ENCODE measurements at regions not wholly inside any gene's neighbourhood (a gene's known extent, or its start where the extent isn't known, plus 50 kb on each side); places are given as distances from the start of the nearest gene placed in this dataset.
A peak's percentile ranks its signal among the peaks of the same experiment; 100 is the strongest.

DNA sequence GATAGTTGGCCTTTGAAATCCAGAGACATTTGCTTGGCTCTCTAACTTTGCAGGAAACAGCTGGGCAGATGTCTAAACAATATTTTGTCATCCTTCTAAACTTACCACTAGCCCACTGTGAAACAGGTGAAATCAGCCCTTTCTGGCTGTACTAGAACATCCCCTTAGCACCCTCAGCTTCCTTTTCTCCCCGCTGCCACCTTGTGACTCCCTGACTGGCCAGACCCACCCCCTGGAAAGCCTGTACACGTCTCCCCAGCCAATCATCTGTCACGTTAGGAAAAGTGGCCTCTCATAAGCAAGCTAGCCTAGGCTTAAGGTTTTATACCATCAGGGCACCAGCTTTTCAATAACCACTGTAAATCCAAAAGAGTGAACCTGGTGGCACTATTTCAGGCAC lies 88.6 kb upstream of the E2F3 start:
- DNase-seq (ENCODE audit: low spot score), result no peak

DNA sequence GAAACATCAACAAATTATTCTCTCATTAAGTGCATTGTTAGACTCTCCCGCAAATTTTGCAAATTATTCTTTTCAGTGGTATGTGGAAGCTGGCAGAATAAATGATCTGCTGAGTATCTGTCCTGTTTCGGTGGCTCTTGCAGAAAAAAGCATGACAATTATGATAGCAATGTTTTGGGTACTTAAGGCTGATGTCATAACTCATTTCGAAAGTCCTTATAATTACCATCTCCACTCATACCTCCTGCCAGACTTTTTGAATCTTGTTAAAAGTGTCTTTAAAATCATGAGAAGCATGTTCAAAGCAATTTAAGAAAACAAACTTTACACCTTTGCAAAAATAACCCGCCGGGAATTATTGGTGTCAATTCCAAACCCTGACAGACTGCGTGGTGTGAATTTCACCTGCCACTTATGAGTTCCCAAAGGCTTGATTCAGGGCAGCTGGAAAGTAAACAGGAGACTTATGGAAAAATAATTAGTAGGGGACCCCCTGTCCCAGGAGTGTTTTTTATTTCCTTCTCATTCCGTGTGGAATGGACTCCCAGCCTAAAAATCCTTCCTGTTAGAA lies 87.6 kb upstream of the E2F3 start:
- DNase-seq (ENCODE audit: low spot score), result no peak

DNA sequence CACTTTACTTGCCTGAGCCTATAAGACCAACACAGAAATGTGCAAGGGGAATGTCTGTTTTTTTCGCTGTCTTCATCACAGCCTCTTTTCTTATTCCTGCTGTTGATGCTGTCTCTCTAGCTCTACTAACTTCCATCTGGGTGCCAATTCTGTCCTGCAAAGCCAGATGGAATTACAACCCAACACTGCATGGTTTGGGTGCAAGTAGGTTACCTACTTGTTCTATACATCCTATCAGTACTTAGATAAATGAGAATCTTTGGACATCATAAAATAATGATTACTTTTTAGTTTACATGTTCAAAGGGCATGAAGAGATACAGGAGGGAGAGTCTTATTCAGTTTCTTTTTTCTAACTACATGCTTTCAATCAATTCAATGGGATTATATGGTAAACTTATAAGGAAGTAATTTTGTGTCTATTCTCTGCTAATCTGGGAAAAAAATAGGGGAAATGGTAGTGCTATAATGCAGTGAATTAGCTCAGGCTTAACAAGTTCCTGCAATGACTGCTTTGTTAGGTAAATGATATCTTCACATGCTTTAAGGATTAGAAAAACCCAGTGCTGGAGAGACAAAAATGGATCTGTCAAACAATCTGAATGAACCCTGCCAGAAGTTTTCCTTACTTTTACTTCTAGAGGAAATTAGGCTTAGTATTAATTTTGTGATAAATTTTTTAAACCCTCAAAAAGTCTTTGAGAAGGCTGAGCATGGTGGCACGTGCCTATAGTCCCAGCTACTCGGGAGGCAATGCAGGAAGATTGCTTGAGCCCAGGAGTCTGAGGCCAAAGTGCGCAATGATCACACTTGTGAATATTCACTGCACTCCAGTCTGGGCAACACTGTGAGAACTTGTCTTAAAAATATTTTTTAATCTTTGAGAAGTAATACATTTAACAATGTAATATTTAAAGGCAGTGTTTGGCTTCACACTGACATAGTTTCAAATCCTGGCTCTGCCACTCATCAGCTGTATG lies 86.5 kb upstream of the E2F3 start:
- DNase-seq (ENCODE audit: low spot score), result no peak

DNA sequence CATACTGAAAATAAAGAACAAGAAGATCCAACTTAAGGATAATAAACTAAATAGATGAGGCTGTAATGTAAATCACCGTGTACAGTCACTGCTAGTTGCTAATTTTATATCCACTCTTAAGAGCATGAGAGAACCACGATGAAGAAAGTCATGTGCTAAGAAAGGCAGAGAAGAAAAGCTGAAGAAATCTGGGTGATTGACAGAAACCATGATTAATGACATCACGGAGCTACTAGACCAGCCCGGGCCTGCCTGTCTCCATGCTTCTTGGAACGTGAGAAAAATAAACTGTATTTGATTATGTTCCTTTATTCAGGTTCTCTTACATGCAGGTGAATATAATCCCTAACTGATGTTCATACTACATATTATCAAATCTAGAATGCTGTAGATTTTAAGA lies 84.2 kb upstream of the E2F3 start:
- DNase-seq (ENCODE audit: low spot score), result no peak

DNA sequence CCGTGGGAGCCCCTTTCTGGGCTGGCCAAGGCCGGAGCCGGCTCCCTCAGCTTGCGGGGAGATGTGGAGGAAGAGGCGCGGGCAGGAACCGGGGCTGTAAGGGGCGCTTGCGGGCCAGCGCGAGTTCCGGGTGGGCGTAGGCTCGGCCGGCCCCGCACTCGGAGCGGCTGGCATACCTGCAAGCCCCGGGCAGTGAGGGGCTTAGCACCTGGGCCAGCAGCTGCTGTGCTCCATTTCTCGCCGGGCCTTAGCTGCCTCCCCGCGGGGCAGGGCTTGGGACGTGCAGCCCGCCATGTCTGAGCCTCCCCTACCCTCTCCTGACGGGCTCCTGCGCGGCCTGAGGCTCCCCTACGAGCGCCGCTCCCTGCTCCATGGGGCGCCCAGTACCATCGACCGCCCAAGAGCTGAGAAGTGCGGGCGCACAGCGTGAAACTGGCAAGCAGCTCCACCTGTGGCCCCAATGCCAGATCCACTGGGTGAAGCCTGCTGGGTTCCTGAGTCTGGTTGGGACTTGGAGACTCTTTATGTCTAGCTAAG lies 82.8 kb upstream of the E2F3 start:
- no peak for DNase-seq (ENCODE audit: low spot score)

DNA sequence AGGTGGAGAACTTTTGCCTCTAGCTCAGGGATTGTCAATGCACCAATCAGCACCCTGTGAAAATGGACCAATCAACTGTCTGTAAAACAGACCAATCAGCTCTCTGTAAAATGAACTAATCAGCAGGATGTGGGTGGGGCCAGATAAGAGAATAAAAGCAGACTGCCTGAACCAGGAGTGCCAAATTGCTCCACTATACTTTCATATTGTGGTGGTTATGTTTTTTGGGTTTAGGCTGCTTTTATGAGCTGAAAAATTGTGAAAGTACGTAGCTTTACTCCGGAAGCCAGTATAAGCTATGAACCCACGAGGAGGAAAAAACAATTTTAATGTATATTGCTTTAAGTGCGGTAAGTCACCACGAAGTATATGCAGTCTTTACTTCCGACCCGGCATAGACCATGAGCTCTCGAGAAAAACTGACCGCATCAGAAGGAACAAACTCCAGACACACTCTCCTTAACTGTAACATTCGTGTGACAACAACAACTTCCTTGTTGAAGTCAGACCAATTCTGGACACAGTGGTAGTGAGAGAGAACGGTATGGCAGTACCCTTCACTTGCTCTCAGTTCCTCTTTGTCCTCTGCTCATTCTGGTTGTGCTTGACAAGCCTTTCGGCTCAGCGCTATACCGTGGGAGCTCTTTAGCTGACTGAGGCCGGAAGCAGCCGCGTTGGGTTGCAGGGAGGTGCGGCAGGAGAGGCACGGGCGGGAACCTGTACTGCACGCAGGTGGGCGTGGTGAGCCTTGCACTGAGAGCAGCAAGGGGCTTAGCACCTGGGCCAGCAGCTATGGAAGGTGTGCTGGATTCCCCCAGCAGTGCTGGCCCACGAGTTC lies 81.9 kb upstream of the E2F3 start:
- peak; percentile 69 for DNase-seq (ENCODE audit: low spot score)

DNA sequence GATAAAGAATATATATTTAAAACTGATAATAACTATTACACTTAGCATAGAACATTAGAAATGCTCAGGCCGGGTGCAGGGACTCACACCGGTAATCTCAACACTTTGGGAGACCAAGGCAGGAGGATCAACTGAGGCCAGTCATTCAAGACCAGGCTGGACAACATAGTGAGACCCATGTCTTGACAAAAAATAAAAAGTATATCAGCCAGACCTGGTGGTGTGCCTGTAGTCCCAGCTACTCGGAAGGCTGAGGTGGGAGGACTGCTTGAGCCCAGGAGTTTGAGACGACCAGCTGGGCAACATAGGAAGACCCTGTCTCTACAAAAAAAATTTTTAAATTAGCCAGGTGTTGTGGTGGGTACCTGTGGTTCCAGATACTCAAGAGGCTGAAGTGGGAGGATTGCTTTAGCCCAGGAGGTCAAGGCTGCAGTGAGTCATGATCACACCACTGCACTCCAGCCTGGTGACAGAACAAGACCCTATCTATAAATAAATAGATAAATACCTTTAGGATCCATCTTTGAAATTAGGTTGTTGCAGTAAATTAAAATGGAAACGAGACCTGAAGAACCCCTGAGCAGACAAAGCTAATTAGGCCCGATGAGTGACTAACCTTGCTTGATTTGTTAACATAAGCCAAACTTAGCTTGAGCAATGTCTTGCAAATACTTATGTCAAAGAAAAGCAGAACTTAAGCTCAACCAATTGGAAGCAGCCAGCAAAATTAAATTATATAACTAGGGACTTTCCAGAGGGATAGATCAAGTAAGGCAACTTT lies 75.8 kb upstream of the E2F3 start:
- DNase-seq (ENCODE audit: low spot score), result no peak

DNA sequence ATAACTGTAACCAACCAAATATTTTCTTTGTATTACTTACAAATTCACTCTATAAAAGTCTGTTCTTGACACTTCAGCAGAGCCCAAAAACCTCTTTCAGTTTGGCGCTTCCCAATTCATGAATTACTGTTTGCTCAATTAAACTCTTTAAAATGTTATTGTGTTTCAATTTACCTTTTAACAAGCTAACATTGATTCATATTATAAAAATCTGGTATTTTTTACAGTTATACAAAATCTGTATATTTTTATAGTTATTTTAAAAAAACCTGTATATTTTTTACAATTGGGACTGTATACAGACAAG lies 75.3 kb upstream of the E2F3 start:
- no peak for DNase-seq (ENCODE audit: low spot score)

DNA sequence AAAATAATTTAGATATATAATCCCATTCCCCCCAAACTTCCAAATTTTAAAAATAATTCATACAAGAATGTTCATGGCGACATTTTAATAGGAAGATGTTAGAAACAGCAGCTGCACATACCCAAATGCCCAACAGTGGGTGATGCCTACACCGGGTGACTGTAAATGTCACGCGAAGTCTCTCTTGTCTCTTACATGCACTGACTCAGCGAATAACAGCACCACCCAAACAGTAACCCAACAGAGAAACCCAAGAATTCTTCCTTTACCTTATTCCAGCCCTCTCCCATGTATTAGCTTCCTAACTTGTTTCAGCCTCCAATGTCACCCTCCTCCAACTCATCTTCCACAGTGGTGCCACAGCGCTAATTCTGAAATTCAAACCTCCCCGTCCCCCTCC lies 74.5 kb upstream of the E2F3 start:
- DNase-seq (ENCODE audit: low spot score), result no peak

DNA sequence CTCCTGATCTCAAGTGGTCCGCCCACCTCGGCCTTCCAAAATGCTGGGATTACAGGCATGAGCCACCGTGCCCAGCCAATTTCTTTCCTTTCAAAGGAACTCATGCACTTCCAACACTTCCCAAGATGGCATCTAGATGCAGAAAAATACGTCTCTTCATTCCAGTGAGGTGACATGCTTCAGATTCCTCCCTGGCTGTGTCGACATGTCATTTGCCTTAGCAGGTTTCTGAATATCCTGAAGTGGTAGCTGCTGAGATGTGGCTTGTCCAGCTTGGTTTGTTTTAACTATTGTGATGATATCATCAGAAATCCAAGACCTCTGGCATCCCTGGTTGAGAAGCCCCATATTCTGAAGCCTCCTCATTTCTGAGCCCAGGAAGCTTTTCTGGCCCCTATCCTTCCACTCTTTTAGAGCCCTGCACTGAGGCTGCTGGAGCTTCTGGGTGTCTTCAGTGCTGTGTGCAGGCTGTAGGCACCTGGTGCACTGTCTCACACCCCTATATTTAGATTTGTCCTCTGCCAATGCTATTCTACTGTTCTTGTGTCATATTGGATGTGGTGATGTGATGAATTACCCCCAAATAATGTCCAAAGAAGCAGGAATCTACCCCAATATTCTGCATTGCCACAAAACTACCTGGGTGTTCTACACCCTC lies 73.3 kb upstream of the E2F3 start:
- no peak for DNase-seq (ENCODE audit: low spot score)

DNA sequence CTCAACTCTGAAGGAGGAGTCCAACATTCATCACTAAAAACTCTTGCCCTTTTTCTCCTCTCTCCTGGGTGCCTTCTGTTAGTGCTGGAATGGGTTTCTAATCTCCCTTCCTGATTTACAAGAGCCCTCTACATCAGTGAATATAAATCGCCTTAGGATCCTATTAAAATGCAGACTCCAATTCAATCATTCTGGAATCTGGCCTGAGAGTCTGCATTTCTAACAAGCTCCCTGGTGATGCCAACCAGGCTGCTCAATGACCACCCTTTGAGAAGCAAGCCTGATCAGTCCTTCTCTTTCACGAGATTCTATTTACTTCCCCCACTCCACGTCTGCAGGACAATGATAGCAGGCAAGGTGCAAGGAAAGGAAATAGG lies 72.8 kb upstream of the E2F3 start:
- no peak for DNase-seq (ENCODE audit: low spot score)

DNA sequence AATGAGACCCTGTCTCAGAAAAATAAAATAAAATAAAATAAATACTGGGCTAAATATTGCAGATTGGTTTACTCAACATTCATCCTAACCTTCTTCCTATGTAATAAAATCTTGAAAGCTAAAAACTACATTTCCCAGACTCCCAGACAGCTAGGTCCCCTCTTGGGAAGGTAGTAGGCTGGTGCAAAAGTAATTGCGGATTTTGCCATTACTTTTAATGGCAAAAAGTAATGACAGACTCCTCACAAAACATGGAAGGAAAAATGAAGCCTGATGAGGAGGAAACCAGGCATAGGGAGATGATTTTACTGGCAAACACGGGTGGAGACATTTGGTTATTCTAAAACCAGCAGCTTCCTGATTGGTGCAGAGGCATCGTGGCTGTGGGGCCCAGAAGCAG lies 70.6 kb upstream of the E2F3 start:
- DNase-seq (ENCODE audit: low spot score), result no peak

DNA sequence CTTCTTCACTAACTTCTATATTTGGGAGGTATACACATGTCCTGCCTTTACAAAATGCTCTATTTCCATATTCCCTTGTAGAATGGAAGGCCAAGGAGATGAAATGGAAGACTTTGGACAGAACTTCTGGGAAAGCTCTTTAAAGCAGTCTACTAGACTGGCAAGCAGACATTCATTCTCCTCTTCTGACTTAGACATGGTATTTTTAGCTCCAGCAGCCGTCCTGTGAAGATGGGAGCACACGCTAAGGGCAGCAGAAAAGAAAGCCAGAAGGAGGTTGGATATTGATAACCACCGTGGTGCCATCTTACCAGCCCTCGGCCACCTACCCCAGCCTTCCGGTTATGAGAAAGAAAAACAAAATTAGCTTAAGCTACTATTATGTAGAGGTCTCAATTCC lies 70.1 kb upstream of the E2F3 start:
- no peak for DNase-seq (ENCODE audit: low spot score)

DNA sequence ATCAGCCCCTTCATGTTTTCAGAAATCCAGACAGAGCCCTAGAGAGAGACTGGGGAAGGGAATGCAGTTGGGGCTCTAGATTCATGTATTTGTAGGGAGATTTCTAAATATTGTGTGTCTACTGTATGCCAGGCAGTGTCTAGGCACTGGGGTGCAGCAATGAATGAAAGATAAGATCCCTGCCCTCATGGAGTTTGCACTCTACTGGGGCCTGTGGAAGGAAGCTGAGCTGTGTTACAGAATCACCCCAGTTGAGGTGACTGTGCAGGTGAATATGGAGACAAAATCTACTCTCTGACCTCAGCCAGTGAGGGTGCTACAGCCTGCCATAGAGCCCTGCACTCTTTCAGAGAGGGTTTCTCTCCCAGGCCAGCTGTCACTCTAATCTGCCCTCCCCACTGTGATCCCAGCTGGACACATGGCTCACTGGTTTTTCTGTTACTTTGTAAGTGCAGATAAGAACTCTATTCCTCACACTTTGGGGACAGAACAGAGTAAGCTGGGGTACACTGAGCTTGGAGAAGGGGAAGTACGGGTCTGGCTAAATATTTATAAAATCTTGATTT lies 69.2 kb upstream of the E2F3 start:
- DNase-seq (ENCODE audit: low spot score), result no peak

DNA sequence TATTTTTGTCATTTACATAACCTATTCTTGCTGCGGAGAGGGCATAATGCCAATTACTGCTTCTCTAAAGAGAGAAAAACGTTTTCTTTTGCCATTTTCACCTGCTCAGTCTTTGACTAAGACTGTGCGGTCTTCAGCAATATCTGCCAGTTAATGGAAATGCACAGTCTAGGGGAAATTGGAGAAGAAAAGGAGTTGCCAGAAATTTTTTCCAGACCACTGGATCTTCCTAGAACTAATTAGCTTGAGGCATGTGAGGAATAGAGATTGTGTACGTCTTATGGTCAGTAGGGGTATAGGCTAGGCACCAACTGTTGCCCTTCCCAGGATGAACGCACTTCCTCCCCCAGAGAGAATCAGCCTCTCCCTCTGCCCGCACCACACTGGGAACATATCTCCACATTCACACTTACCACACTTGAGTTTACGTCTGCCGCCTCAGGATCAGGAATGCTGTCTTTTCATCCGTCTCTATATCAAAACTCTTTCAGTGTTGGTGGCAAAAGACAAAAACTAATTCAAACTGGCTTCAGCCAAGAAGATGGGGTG lies 67.9 kb upstream of the E2F3 start:
- DNase-seq (ENCODE audit: low spot score), result no peak

DNA sequence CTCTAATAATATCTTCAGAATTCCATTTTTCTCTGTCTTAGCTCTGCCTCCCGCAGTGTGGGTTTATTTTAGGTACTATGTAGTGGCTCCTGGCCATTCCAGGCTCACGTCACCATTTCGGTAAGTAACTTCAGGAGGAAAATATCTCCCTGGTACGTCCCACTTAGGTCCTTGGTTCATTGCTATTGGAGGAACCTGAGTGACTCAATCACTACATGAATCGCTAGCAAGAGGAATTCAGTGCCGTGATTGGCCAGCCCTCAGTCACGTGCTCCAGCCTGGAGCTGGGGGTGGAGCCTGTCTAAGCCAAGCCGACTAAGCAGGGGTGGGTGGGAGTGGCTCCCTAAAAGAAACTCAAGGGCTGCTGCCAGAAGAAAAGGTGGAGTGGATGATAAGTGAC lies 67.3 kb upstream of the E2F3 start:
- DNase-seq (ENCODE audit: low spot score), result no peak

DNA sequence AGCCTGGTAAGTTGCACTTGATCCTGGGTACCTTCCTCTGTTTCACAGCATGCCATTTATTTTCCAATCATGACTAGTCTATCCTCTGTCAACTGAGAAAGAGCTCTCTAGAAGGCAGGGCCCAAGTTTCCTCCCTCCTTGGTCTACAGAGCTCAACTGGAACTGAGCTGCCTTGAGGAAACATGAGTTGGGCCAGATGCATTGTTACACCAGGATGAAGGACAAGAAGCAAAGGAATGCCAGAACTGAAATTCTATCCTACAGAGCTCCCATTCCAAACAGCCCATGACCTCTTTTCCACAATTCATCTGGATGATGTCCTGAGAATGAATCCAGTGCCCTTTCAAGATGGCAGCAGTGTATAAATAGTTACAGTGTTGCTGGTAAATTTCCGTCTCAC lies 66.7 kb upstream of the E2F3 start:
- DNase-seq (ENCODE audit: low spot score), result no peak

DNA sequence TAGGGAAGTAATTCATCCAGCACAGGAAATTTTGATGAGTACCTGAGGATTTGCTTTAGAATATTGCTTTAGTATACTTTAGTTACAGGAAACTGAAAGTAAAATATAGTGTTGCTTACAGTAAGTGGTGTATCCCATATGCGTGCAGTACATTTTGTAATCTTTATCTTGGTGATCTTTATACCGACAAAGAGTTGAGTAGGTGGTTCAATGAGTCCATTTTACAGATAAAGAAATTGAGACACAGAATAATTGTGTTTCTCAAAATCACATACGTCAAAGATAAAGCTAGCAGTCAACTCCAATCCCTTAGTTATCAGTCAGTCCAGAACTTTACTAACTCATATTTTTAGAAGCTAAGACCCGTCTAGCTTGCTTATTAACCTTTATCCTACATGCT lies 65.8 kb upstream of the E2F3 start:
- peak; percentile 8 for DNase-seq (ENCODE audit: low spot score)

DNA sequence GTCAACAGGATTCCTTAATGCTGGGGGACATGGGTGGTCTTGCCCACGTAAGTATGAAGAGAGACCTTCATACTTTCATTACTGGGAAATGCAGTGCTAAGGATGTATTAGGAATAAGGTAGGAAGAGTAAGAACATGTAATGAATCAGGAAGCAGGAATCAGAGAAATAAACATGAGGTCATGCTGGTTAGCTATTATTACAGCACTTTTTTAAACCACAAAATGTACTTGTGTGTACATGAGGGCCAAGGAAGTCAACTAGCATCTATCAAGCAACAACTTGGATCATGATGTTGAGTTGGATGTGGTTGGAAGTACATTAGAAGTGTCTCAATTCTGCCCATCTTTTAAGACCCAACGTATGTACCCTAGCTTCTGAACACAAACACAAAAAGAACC lies 63.5 kb upstream of the E2F3 start:
- no peak for DNase-seq (ENCODE audit: low spot score)

DNA sequence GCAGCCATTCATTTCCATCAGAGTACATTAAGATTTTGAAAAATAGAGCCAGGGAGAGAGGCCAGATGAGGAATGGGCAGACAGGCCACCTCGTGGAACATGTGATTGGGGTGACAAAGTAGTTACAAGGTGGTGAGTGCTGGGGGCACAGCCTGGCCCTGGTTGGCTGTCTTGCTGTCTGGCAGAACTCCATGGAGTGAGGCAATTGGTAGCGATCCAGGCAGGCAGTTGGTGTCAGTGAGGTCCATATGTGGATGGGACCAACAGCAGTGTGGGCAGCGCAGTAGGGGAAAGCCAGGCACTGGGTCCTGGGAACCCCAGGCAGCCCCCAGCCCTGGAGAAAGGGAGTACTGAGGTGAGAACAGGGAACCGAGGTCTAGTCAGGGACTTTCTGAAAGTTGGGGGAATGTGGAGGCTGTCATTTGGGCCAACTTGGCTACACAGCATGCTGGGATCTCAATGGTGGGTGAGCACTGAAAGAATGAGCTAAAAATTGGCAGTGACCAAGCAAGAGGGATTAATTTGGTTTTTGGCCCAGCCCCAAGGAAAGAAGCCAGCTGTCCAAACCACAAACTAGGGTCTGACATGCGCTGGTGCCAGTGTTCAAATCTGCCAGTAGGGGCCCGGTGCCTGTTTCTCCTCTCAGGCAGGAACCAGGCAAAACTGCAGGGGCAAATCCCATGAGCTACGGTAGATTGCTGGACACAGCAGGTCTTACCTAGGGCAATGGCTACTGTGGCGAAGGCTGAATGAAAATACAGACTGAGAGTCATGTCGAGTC lies 61.4 kb upstream of the E2F3 start:
- no peak for DNase-seq (ENCODE audit: low spot score)
